GM12891 (cell line): ENCODE measurements at regions not wholly inside any gene's neighbourhood (a gene's known extent, or its start where the extent isn't known, plus 50 kb on each side); places are given as distances from the start of the nearest gene placed in this dataset.

Experiments used
- PAX5 ChIP-seq: IDR thresholded peaks from 2 replicates; pipeline ENCODE4 v1.6.1; 2011; ENCODE audit warnings: low read length, moderate library complexity, mild to moderate bottlenecking; ENCODE audit not compliant: insufficient read depth, severe bottlenecking
- POLR2A ChIP-seq: IDR thresholded peaks from 2 replicates; pipeline ENCODE4 v1.6.1; 2011; ENCODE audit warnings: low read depth, low read length, control low read depth
- POLR2AphosphoS5 ChIP-seq: IDR thresholded peaks from 2 replicates; pipeline ENCODE4 v1.6.1; 2011; ENCODE audit warnings: low read depth, low read length, control low read depth
- TAF1 ChIP-seq: IDR thresholded peaks from 2 replicates; pipeline ENCODE4 v1.6.1; 2011; ENCODE audit warnings: low read depth, low read length, control low read depth

- TF ChIP-seq POLR2AphosphoS5 (no peak), POLR2A (no peak), TAF1 (no peak), PAX5 (no peak)
These were observed 74.5 kb upstream of the FZD7 start for GRCh38 chr2:201959198-201959597.
